ENCODE measurements at regions not wholly inside any gene's neighbourhood (a gene's known extent, or its start where the extent isn't known, plus 50 kb on each side); places are given as distances from the start of the nearest gene placed in this dataset.

DNA sequence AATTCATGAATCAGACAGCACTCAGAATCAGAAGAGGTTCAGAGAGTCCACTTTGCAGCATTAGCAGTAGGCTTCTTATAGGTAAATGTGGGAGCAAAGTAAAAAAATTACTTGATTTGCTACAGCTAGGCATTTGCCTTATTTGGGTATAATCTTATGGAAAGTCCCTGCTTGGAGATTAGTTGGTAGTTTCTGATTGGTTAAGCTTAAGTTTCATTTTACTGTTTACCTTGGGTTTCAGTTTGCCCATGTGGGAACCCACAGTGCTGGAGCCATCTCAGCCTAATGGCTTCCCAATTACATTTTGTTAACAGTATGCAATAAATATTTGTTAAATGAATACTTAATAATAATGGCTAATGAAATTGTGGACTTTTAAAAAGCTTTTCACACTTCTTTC, 311.0 kb upstream of the FLRT2 start:
- TF ChIP-seq EZH2 (IDR thresholded peaks at IDR 0.05; ENCODE audit: insufficient read depth, poor library complexity, severe bottlenecking) (no peak), EZH2phosphoT487 (IDR thresholded peaks at IDR 0.05; ENCODE audit: insufficient read depth, low read depth) (no peak)
